Gastroesophageal sphincter (tissue), 2 donors: ENCODE measurements at regions not wholly inside any gene's neighbourhood (a gene's known extent, or its start where the extent isn't known, plus 50 kb on each side); places are given as distances from the start of the nearest gene placed in this dataset.

Experiments used
- POLR2A ChIP-seq, 2 donors: fragments of 450-650 bp; IDR thresholded peaks; one replicate each; pipeline ENCODE4 v1.6.1; 2017; ENCODE audit warnings: antibody characterized with exemption in 2 of 2, mild to moderate bottlenecking in 2 of 2, moderate library complexity in 1 of 2
- POLR2AphosphoS5 ChIP-seq: sonication (generic); formaldehyde crosslinking; IDR thresholded peaks from one replicate; pipeline ENCODE4 v1.6.1; 2017; ENCODE audit warnings: antibody characterized with exemption

DNA sequence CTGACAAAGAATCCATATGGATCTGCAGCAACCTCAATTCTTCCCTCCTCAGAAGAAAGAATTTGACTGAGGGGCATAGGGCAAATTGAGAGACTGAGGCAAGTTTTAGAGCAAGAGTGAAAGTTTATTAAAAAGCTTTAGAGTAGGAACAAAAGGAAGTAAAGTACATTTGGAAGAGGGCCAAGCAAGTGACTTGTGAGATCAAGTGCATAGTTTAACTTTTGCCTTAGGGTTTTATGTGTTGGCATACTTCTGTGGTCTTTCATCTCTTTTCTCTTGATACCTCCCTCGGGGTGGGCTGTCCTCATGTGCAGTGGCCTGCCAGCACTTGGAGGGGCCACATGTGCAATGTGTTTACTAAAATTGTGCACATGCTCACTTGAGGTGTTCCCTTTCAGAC, 98.0 kb upstream of the MAGEB16 start:
- TF ChIP-seq POLR2A (IDR thresholded peaks at IDR 0.05): no peak
- no peak for TF ChIP-seq POLR2AphosphoS5
